ENCODE measurements at regions not wholly inside any gene's neighbourhood (a gene's known extent, or its start where the extent isn't known, plus 50 kb on each side); places are given as distances from the start of the nearest gene placed in this dataset.

GRCh38 chr3:193021506-193022010 is 103.9 kb upstream of the MB21D2 start:
- H4K20me1 ChIP-seq (ENCODE audit: insufficient read depth, low read length) = no peaks in the 10 kb centered on the region
- H3K9me3 ChIP-seq (ENCODE audit: insufficient read depth, low read length, severe bottlenecking) = no peaks in the 10 kb centered on the region
- TF ChIP-seq CTCF (IDR thresholded peaks at IDR 0.05; ENCODE audit: borderline replicate concordance, extremely low read depth, low read length, poor library complexity, severe bottlenecking) (no peak), EZH2 (IDR thresholded peaks at IDR 0.05; ENCODE audit: borderline replicate concordance, low read depth, low read length, severe bottlenecking) (no peak)
- ATAC-seq (ENCODE audit: insufficient read depth, low read depth) = no peak
- H3K27ac ChIP-seq (ENCODE audit: low read length) = no peak overlapping the region
- H3K4me1 ChIP-seq (ENCODE audit: insufficient read depth, low read length) = no peaks in the 10 kb centered on the region
- no peak overlapping the region for H3K4me3 ChIP-seq (ENCODE audit: low read depth in 1 of 2, low read length in 2 of 2)
- no peak for DNase-seq
- no peak overlapping the region for H3K9ac ChIP-seq (ENCODE audit: low read depth, low read length)
- no peaks in the 10 kb centered on the region for H3K79me2 ChIP-seq (ENCODE audit: insufficient read depth, low read length)
- H2AFZ ChIP-seq (ENCODE audit: low read depth, low read length) = no peak overlapping the region
- no peaks in the 10 kb centered on the region for H3K36me3 ChIP-seq (ENCODE audit: insufficient read depth, low read length)
- H3K4me2 ChIP-seq (ENCODE audit: insufficient read depth, low read length) = no peak overlapping the region
- no peaks in the 10 kb centered on the region for H3K27me3 ChIP-seq (ENCODE audit: insufficient read depth, low read length, poor library complexity)

- no peak overlapping the region for H3K4me2 ChIP-seq (ENCODE audit: insufficient read depth, low read length)
- DNase-seq = no peak
- H3K36me3 ChIP-seq (ENCODE audit: insufficient read depth, low read length) = no peaks in the 10 kb centered on the region
- H3K9me3 ChIP-seq (ENCODE audit: insufficient read depth, low read length, severe bottlenecking) = no peaks in the 10 kb centered on the region
- H4K20me1 ChIP-seq (ENCODE audit: insufficient read depth, low read length) = no peaks in the 10 kb centered on the region
- no peaks in the 10 kb centered on the region for H3K4me1 ChIP-seq (ENCODE audit: insufficient read depth, low read length)
- no peak overlapping the region for H3K27ac ChIP-seq (ENCODE audit: low read length)
- TF ChIP-seq CTCF (IDR thresholded peaks at IDR 0.05; ENCODE audit: borderline replicate concordance, extremely low read depth, low read length, poor library complexity, severe bottlenecking) = no peak
- TF ChIP-seq EZH2 (IDR thresholded peaks at IDR 0.05; ENCODE audit: borderline replicate concordance, low read depth, low read length, severe bottlenecking) = no peak
- H3K4me3 ChIP-seq (ENCODE audit: low read depth in 1 of 2, low read length in 2 of 2) = no peak overlapping the region
- H3K79me2 ChIP-seq (ENCODE audit: insufficient read depth, low read length) = no peaks in the 10 kb centered on the region
- no peaks in the 10 kb centered on the region for H3K27me3 ChIP-seq (ENCODE audit: insufficient read depth, low read length, poor library complexity)
- H2AFZ ChIP-seq (ENCODE audit: low read depth, low read length) = no peak overlapping the region
- no peak overlapping the region for H3K9ac ChIP-seq (ENCODE audit: low read depth, low read length)
- peak; percentile 62 for ATAC-seq (ENCODE audit: insufficient read depth, low read depth)
These were observed 105.6 kb upstream of the MB21D2 start for GRCh38 chr3:193023218-193023617.

- Histone ChIP-seq H3K4me2 (ENCODE audit: insufficient read depth, low read length) (no peak overlapping the region), H3K79me2 (ENCODE audit: insufficient read depth, low read length) (no peaks in the 10 kb centered on the region), H3K9me3 (ENCODE audit: insufficient read depth, low read length, severe bottlenecking) (no peaks in the 10 kb centered on the region), H3K27me3 (ENCODE audit: insufficient read depth, low read length, poor library complexity) (peaks cover 3% of the 10 kb centered on the region), H4K20me1 (ENCODE audit: insufficient read depth, low read length) (no peaks in the 10 kb centered on the region), H2AFZ (ENCODE audit: low read depth, low read length) (no peak overlapping the region), H3K4me1 (ENCODE audit: insufficient read depth, low read length) (no peaks in the 10 kb centered on the region), H3K4me3 (ENCODE audit: low read depth in 1 of 2, low read length in 2 of 2) (no peak overlapping the region), H3K9ac (ENCODE audit: low read depth, low read length) (no peak overlapping the region), H3K27ac (ENCODE audit: low read length) (no peak overlapping the region), H3K36me3 (ENCODE audit: insufficient read depth, low read length) (no peaks in the 10 kb centered on the region)
- TF ChIP-seq CTCF (IDR thresholded peaks at IDR 0.05; ENCODE audit: borderline replicate concordance, extremely low read depth, low read length, poor library complexity, severe bottlenecking) (no peak), EZH2 (IDR thresholded peaks at IDR 0.05; ENCODE audit: borderline replicate concordance, low read depth, low read length, severe bottlenecking) (no peak)
- ATAC-seq (ENCODE audit: insufficient read depth, low read depth) = no peak
- no peak for DNase-seq
These were observed 110.6 kb upstream of the MB21D2 start for GRCh38 chr3:193028258-193028657.

- no peak overlapping the region for H3K4me2 ChIP-seq (ENCODE audit: insufficient read depth, low read length)
- no peaks in the 10 kb centered on the region for H3K4me1 ChIP-seq (ENCODE audit: insufficient read depth, low read length)
- H3K4me3 ChIP-seq (ENCODE audit: low read depth in 1 of 2, low read length in 2 of 2) = no peak overlapping the region
- H3K9me3 ChIP-seq (ENCODE audit: insufficient read depth, low read length, severe bottlenecking) = no peaks in the 10 kb centered on the region
- H3K36me3 ChIP-seq (ENCODE audit: insufficient read depth, low read length) = no peaks in the 10 kb centered on the region
- ATAC-seq (ENCODE audit: insufficient read depth, low read depth) = no peak
- no peak overlapping the region for H3K27ac ChIP-seq (ENCODE audit: low read length)
- H3K27me3 ChIP-seq (ENCODE audit: insufficient read depth, low read length, poor library complexity) = peaks cover 3% of the 10 kb centered on the region
- H2AFZ ChIP-seq (ENCODE audit: low read depth, low read length) = no peak overlapping the region
- no peaks in the 10 kb centered on the region for H3K79me2 ChIP-seq (ENCODE audit: insufficient read depth, low read length)
- no peak overlapping the region for H3K9ac ChIP-seq (ENCODE audit: low read depth, low read length)
- no peak for DNase-seq
- H4K20me1 ChIP-seq (ENCODE audit: insufficient read depth, low read length) = no peaks in the 10 kb centered on the region
- no peak for TF ChIP-seq CTCF (IDR thresholded peaks at IDR 0.05; ENCODE audit: borderline replicate concordance, extremely low read depth, low read length, poor library complexity, severe bottlenecking)
- no peak for TF ChIP-seq EZH2 (IDR thresholded peaks at IDR 0.05; ENCODE audit: borderline replicate concordance, low read depth, low read length, severe bottlenecking)
These were observed 112.1 kb upstream of the MB21D2 start for GRCh38 chr3:193029800-193030199.

Measured in DND-41 (cell line).